ENCODE measurements at regions not wholly inside any gene's neighbourhood (a gene's known extent, or its start where the extent isn't known, plus 50 kb on each side); places are given as distances from the start of the nearest gene placed in this dataset.

DNA sequence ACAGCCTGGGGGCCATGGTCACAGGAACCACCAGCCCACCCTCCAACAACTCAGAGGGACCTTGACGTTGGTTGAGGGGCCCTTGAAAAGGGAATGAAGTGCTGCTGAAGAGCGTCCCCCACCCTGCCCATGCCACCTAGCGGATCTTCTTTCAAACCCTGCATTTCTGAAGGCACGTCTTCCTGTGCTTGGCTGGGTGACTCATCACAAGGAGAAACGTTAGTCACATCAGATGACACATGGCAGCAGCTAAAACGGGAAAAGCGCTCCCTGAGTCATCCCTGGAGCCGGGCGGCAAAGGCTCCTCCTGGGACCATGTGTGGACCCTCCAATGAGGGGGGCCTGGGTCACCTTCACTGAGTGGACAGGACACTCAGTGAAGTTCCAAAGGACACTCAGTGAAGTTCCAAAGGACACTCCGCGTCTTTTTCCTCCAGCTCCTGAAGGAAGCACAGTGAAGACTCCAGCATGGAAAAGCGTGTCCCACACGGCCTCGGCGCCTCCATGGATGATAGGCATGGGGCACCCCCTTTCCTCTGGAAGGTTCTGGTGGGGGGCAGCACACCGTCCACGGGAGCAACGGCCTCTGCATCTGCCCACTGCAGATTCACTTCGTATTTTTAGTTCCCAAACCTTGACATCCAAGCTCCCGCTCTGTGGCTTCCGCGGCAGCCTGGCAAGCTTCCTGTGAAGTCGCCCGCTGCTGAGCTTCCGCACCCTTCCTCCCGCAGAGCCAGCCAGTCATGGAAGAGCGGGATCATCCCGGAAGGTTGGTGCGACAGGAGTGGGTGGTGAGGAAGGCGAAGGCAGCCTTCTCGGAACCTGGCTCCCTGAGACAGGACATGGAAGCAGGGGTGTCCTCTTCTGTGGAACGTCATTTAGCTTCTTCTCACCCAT is 383.4 kb downstream of the VRK1 start:
- Histone ChIP-seq H3K9ac (ENCODE audit: low read length) (no peak overlapping the region), H3K27me3 (ENCODE audit: insufficient read depth, low read depth, low read length) (no peaks in the 10 kb centered on the region), H3K27ac (ENCODE audit: low read length) (no peak overlapping the region), H3K9me2 (ENCODE audit: insufficient read depth, low read length) (no peaks in the 10 kb centered on the region), H3K79me2 (replicated peaks; ENCODE audit: insufficient read depth, low read length) (no peaks in the 10 kb centered on the region), H3F3A (ENCODE audit: insufficient read depth, low read length, poor library complexity, severe bottlenecking) (no peaks in the 10 kb centered on the region), H3K4me3 (ENCODE audit: low read length) (no peak overlapping the region), H3K36me3 (ENCODE audit: insufficient read depth, low read length) (no peaks in the 10 kb centered on the region), H3K9me3 (ENCODE audit: low read length) (no peaks in the 10 kb centered on the region), H2AFZ (ENCODE audit: low read depth, low read length) (no peak overlapping the region), H3K4me2 (ENCODE audit: low read length) (no peak overlapping the region), H4K20me1 (ENCODE audit: insufficient read depth) (no peaks in the 10 kb centered on the region)
- TF ChIP-seq RAD21 (conservative IDR thresholded peaks at IDR 0.05) (no peak), EP300 (conservative IDR thresholded peaks at IDR 0.05; ENCODE audit: poor library complexity, severe bottlenecking) (no peak), MXI1 (conservative IDR thresholded peaks at IDR 0.05; ENCODE audit: poor library complexity, severe bottlenecking) (no peak), SMC3 (conservative IDR thresholded peaks at IDR 0.05; ENCODE audit: poor library complexity) (no peak), EZH2 (IDR thresholded peaks at IDR 0.05; ENCODE audit: borderline replicate concordance, insufficient read depth, low read length, poor library complexity, severe bottlenecking) (no peak), POLR2AphosphoS5 (IDR thresholded peaks at IDR 0.05) (no peak), TAF1 (IDR thresholded peaks at IDR 0.05; ENCODE audit: low read depth) (no peak)
- TF ChIP-seq, protein P1, sequence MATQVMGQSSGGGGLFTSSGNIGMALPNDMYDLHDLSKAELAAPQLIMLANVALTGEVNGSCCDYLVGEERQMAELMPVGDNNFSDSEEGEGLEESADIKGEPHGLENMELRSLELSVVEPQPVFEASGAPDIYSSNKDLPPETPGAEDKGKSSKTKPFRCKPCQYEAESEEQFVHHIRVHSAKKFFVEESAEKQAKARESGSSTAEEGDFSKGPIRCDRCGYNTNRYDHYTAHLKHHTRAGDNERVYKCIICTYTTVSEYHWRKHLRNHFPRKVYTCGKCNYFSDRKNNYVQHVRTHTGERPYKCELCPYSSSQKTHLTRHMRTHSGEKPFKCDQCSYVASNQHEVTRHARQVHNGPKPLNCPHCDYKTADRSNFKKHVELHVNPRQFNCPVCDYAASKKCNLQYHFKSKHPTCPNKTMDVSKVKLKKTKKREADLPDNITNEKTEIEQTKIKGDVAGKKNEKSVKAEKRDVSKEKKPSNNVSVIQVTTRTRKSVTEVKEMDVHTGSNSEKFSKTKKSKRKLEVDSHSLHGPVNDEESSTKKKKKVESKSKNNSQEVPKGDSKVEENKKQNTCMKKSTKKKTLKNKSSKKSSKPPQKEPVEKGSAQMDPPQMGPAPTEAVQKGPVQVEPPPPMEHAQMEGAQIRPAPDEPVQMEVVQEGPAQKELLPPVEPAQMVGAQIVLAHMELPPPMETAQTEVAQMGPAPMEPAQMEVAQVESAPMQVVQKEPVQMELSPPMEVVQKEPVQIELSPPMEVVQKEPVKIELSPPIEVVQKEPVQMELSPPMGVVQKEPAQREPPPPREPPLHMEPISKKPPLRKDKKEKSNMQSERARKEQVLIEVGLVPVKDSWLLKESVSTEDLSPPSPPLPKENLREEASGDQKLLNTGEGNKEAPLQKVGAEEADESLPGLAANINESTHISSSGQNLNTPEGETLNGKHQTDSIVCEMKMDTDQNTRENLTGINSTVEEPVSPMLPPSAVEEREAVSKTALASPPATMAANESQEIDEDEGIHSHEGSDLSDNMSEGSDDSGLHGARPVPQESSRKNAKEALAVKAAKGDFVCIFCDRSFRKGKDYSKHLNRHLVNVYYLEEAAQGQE (IDR thresholded peaks at IDR 0.05; ENCODE audit: borderline replicate concordance): no peak
- TF ChIP-seq, protein P2, sequence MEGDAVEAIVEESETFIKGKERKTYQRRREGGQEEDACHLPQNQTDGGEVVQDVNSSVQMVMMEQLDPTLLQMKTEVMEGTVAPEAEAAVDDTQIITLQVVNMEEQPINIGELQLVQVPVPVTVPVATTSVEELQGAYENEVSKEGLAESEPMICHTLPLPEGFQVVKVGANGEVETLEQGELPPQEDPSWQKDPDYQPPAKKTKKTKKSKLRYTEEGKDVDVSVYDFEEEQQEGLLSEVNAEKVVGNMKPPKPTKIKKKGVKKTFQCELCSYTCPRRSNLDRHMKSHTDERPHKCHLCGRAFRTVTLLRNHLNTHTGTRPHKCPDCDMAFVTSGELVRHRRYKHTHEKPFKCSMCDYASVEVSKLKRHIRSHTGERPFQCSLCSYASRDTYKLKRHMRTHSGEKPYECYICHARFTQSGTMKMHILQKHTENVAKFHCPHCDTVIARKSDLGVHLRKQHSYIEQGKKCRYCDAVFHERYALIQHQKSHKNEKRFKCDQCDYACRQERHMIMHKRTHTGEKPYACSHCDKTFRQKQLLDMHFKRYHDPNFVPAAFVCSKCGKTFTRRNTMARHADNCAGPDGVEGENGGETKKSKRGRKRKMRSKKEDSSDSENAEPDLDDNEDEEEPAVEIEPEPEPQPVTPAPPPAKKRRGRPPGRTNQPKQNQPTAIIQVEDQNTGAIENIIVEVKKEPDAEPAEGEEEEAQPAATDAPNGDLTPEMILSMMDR (IDR thresholded peaks at IDR 0.05; ENCODE audit: poor library complexity, severe bottlenecking): no peak

DNA sequence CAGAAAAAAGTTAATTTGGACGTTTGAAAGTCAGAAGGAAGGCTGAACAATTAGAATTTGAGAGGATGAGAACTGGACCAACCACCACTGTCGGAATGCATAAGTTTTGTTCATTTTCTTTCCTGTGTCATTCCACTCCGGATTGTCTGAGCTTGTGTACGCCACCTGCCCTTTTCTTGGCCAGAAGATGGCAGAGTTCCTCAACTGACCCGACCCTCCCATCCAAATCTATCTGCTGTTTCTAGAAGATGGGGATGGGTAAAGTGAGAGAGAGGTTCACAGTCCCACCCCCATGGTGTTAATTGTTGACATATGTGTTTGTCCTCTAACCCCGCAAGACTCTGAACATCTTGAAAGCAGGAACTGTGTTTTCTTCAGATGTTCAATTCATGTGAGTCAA is 388.0 kb downstream of the VRK1 start:
- Histone ChIP-seq H3K4me2 (ENCODE audit: low read length) (no peak overlapping the region), H3K27ac (ENCODE audit: low read length) (no peak overlapping the region)
- TF ChIP-seq, protein P2 (IDR thresholded peaks at IDR 0.05; ENCODE audit: poor library complexity, severe bottlenecking): peak; percentile 42
- no peak for TF ChIP-seq POLR2AphosphoS5 (IDR thresholded peaks at IDR 0.05)
- no peak for TF ChIP-seq EP300 (conservative IDR thresholded peaks at IDR 0.05; ENCODE audit: poor library complexity, severe bottlenecking)
- TF ChIP-seq, protein P1 (IDR thresholded peaks at IDR 0.05; ENCODE audit: borderline replicate concordance): no peak
- no peak for TF ChIP-seq TAF1 (IDR thresholded peaks at IDR 0.05; ENCODE audit: low read depth)
- TF ChIP-seq RAD21 (conservative IDR thresholded peaks at IDR 0.05): peak; percentile 46
- peak; percentile 46 for TF ChIP-seq SMC3 (conservative IDR thresholded peaks at IDR 0.05; ENCODE audit: poor library complexity)
- no peak for TF ChIP-seq MXI1 (conservative IDR thresholded peaks at IDR 0.05; ENCODE audit: poor library complexity, severe bottlenecking)
- no peak for TF ChIP-seq EZH2 (IDR thresholded peaks at IDR 0.05; ENCODE audit: borderline replicate concordance, insufficient read depth, low read length, poor library complexity, severe bottlenecking)

More for the DNA sequence above, 388.0 kb downstream of the VRK1 start:
- H3K4me3 ChIP-seq (ENCODE audit: low read length): no peak overlapping the region
- no peaks in the 10 kb centered on the region for H3F3A ChIP-seq (ENCODE audit: insufficient read depth, low read length, poor library complexity, severe bottlenecking)
- H3K79me2 ChIP-seq (replicated peaks; ENCODE audit: insufficient read depth, low read length): no peaks in the 10 kb centered on the region
- H3K9me2 ChIP-seq (ENCODE audit: insufficient read depth, low read length): no peaks in the 10 kb centered on the region
- H3K9ac ChIP-seq (ENCODE audit: low read length): no peak overlapping the region
- H3K27me3 ChIP-seq (ENCODE audit: insufficient read depth, low read depth, low read length): no peaks in the 10 kb centered on the region
- no peaks in the 10 kb centered on the region for H3K9me3 ChIP-seq (ENCODE audit: low read length)
- H3K36me3 ChIP-seq (ENCODE audit: insufficient read depth, low read length): no peaks in the 10 kb centered on the region
- H4K20me1 ChIP-seq (ENCODE audit: insufficient read depth): no peaks in the 10 kb centered on the region
- no peak overlapping the region for H2AFZ ChIP-seq (ENCODE audit: low read depth, low read length)

Measured in neural cell (in vitro differentiated cells).